ENCODE measurements at regions not wholly inside any gene's neighbourhood (a gene's known extent, or its start where the extent isn't known, plus 50 kb on each side); places are given as distances from the start of the nearest gene placed in this dataset.

DNA sequence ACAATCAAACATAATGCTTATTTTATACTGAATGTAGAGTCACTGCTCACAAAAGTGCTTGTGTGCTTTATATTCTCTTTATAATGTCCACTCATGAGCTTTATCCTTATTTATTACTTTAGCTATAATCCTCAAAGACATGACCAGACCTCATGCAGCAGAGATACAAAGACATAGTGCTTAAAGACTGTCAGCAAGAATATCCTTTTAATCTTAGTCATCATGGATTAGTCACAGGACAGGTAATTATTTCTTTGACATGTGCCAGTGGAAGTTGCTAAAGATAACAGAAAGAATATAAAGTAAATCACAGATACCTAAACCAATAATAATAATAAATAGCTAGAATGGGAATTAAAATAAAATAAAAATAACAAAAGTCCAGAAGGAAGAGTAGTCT lies 707.5 kb downstream of the BCL11B start:
- Histone ChIP-seq H3K27me3 (ENCODE audit: insufficient read depth, poor library complexity, severe bottlenecking) (no peaks in the 10 kb centered on the region), H3K4me3 (ENCODE audit: severe bottlenecking) (no peak overlapping the region), H3K36me3 (ENCODE audit: low read depth) (no peaks in the 10 kb centered on the region), H3K27ac (ENCODE audit: poor library complexity, severe bottlenecking) (no peak overlapping the region), H3K4me1 (ENCODE audit: insufficient read depth, poor library complexity, severe bottlenecking) (peaks cover 4% of the 10 kb centered on the region), H3K9me3 (ENCODE audit: severe bottlenecking) (no peaks in the 10 kb centered on the region)
- ATAC-seq (ENCODE audit: low read depth) (peak; percentile 86), DNase-seq (ENCODE audit: low spot score) (no peak)
- TF ChIP-seq, protein P1, sequence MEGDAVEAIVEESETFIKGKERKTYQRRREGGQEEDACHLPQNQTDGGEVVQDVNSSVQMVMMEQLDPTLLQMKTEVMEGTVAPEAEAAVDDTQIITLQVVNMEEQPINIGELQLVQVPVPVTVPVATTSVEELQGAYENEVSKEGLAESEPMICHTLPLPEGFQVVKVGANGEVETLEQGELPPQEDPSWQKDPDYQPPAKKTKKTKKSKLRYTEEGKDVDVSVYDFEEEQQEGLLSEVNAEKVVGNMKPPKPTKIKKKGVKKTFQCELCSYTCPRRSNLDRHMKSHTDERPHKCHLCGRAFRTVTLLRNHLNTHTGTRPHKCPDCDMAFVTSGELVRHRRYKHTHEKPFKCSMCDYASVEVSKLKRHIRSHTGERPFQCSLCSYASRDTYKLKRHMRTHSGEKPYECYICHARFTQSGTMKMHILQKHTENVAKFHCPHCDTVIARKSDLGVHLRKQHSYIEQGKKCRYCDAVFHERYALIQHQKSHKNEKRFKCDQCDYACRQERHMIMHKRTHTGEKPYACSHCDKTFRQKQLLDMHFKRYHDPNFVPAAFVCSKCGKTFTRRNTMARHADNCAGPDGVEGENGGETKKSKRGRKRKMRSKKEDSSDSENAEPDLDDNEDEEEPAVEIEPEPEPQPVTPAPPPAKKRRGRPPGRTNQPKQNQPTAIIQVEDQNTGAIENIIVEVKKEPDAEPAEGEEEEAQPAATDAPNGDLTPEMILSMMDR (IDR thresholded peaks at IDR 0.05; ENCODE audit: poor library complexity, severe bottlenecking) = no peak

DNA sequence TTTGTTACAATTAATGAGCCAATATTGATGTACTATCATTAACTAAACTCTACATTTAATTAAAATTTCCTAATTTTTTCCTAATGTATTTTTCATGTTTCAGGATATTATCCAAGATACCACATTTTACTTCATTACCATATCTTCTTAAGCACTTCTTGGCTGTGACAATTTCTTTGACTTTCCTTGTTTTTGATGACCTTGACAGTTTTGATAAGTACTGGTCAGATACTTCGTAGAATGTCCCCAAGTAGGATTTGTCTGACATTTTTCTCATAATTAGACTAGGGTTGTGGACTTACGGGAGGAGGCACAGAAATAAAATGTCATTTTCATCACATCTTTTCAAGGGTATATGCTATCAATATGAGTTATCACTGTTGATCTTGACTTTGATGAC lies 700.9 kb downstream of the BCL11B start:
- no peak for ATAC-seq (ENCODE audit: low read depth)
- TF ChIP-seq, protein P1 (IDR thresholded peaks at IDR 0.05; ENCODE audit: poor library complexity, severe bottlenecking) = no peak
- H3K36me3 ChIP-seq (ENCODE audit: low read depth) = no peaks in the 10 kb centered on the region
- no peak overlapping the region for H3K4me3 ChIP-seq (ENCODE audit: severe bottlenecking)
- H3K4me1 ChIP-seq (ENCODE audit: insufficient read depth, poor library complexity, severe bottlenecking) = no peaks in the 10 kb centered on the region
- H3K27ac ChIP-seq (ENCODE audit: poor library complexity, severe bottlenecking) = no peak overlapping the region
- no peaks in the 10 kb centered on the region for H3K27me3 ChIP-seq (ENCODE audit: insufficient read depth, poor library complexity, severe bottlenecking)
- DNase-seq (ENCODE audit: low spot score) = no peak
- no peaks in the 10 kb centered on the region for H3K9me3 ChIP-seq (ENCODE audit: severe bottlenecking)

DNA sequence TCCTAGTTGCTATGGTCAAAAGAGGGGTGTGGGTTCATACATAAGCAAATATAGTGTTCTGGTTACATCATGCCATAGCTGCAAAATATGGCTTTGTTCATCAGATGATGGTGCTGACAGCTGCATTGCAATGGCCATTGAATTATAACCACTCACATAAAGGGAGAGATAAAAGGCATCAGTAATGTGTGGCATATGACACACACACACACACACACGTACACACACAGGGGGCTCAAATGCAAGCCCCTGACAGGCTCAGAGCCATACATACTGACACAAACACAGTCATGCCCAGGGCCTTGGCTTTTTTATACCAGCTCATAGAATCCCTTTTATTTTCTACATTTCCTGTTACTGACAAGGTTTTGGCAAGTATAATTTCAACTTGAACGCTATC lies 698.9 kb downstream of the BCL11B start:
- H3K27ac ChIP-seq (ENCODE audit: poor library complexity, severe bottlenecking) = no peak overlapping the region
- H3K9me3 ChIP-seq (ENCODE audit: severe bottlenecking) = no peaks in the 10 kb centered on the region
- H3K4me1 ChIP-seq (ENCODE audit: insufficient read depth, poor library complexity, severe bottlenecking) = peaks cover 8% of the 10 kb centered on the region
- no peak for DNase-seq (ENCODE audit: low spot score)
- ATAC-seq (ENCODE audit: low read depth) = no peak
- TF ChIP-seq, protein P1 (IDR thresholded peaks at IDR 0.05; ENCODE audit: poor library complexity, severe bottlenecking) = no peak
- no peak overlapping the region for H3K4me3 ChIP-seq (ENCODE audit: severe bottlenecking)
- H3K27me3 ChIP-seq (ENCODE audit: insufficient read depth, poor library complexity, severe bottlenecking) = no peaks in the 10 kb centered on the region
- H3K36me3 ChIP-seq (ENCODE audit: low read depth) = no peaks in the 10 kb centered on the region

DNA sequence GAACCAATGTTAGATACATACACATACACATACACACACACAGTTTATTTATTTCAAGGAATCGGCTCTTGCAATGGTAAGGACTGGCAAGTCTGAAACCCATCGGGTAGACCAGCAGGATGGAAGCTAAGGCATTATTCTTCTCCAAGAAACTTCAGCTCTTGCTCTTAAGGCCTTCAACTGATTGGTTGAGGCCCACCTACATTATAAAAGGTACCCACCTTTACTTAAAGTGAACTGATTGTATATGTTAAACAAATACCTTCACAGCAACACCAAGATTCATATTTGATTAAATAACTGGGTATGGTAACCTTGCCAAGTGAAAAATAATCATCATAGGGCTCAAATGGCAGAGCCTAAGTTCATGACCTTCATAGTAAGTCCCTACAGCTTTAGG lies 695.5 kb downstream of the BCL11B start:
- H3K27me3 ChIP-seq (ENCODE audit: insufficient read depth, poor library complexity, severe bottlenecking) = no peaks in the 10 kb centered on the region
- peaks cover 28% of the 10 kb centered on the region for H3K4me1 ChIP-seq (ENCODE audit: insufficient read depth, poor library complexity, severe bottlenecking)
- TF ChIP-seq, protein P1 (IDR thresholded peaks at IDR 0.05; ENCODE audit: poor library complexity, severe bottlenecking) = no peak
- H3K36me3 ChIP-seq (ENCODE audit: low read depth) = no peaks in the 10 kb centered on the region
- H3K9me3 ChIP-seq (ENCODE audit: severe bottlenecking) = no peaks in the 10 kb centered on the region
- H3K4me3 ChIP-seq (ENCODE audit: severe bottlenecking) = no peak overlapping the region
- ATAC-seq (ENCODE audit: low read depth) = no peak
- no peak for DNase-seq (ENCODE audit: low spot score)
- H3K27ac ChIP-seq (ENCODE audit: poor library complexity, severe bottlenecking) = no peak overlapping the region

DNA sequence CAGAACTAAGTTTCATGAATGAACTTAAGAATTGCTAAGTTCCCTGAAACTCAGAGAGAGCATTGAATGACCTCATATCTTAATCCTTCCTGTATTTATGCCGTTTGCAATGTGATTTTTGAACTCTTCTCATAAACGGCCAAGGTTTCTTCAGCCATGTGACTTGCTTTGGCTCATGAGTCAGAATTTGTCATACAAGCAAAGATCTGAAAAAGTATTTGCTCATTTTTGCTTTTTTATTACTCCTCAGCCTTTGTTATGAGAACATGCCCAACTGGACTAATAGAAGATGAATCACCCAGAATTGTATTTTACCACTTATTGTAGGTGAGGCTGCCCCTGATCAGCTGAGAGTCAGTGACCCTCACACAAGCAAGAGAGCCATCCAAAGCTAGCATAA lies 693.8 kb downstream of the BCL11B start:
- Histone ChIP-seq H3K27me3 (ENCODE audit: insufficient read depth, poor library complexity, severe bottlenecking) (no peaks in the 10 kb centered on the region), H3K4me3 (ENCODE audit: severe bottlenecking) (no peak overlapping the region), H3K9me3 (ENCODE audit: severe bottlenecking) (no peaks in the 10 kb centered on the region), H3K4me1 (ENCODE audit: insufficient read depth, poor library complexity, severe bottlenecking) (peaks cover 28% of the 10 kb centered on the region), H3K36me3 (ENCODE audit: low read depth) (no peaks in the 10 kb centered on the region), H3K27ac (ENCODE audit: poor library complexity, severe bottlenecking) (peak overlapping the region; percentile 95)
- DNase-seq (ENCODE audit: low spot score) (no peak), ATAC-seq (ENCODE audit: low read depth) (peak; percentile 56)
- TF ChIP-seq, protein P1 (IDR thresholded peaks at IDR 0.05; ENCODE audit: poor library complexity, severe bottlenecking) = no peak

Measured in RWPE2 (cell line).